ENCODE measurements at regions not wholly inside any gene's neighbourhood (a gene's known extent, or its start where the extent isn't known, plus 50 kb on each side); places are given as distances from the start of the nearest gene placed in this dataset.
"Not testable (repeated sequence)": the region's sequence is repeated elsewhere in the genome, so short reads cannot be mapped to it uniquely, and the experiment has no call there.

DNA sequence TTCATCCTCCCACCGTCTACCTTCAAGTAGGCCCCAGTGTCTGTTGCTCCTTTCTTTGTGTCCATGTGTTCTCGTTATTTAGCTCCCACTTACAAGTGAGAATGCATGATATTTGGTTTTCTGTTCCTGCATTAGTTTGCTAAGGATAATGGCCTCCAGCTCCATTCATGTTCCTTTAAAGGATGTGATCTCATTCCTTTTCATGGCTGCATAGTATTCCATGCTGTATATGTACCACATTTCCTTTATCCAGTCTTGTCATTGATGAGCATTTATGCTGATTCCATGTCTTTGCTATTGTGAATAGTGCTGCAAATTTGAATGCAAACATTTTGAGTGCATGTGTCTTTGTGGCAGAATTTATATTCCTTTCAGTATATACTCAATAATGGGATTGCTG lies 259.6 kb upstream of the PELI2 start:
- no peak overlapping the region for H3K4me3 ChIP-seq
- intact Hi-C loops (cut with DNase I; ENCODE audit: low total_unique reads) (no loop called here), in situ Hi-C loops (cut with MboI; ENCODE audit: low pct_ligation_motif_present in 1 of 4, low pct_unique_long_range_greater_than_20kb in 1 of 4, low sequenced_read_pairs in 3 of 4) (loop anchor here in 1 of 4 donors (25.0 kb wide), 1 partner anchor 479 kb away; no protein-coding TSS in a partner anchor)
- DNase-seq = no peak
- H3K9me3 ChIP-seq = peaks cover 0 to 3% of the 10 kb centered on the region in 2 donors
- no peaks in the 10 kb centered on the region for H3K36me3 ChIP-seq
- no peaks in the 10 kb centered on the region for H3K27me3 ChIP-seq
- H3K27ac ChIP-seq = no peak overlapping the region
- WGBS, 2 donors (ENCODE audit: low coverage in 1 of 2) = 91 to 94% methylated on average over 2 of the region's 2 CpGs
- TF ChIP-seq, protein P1, sequence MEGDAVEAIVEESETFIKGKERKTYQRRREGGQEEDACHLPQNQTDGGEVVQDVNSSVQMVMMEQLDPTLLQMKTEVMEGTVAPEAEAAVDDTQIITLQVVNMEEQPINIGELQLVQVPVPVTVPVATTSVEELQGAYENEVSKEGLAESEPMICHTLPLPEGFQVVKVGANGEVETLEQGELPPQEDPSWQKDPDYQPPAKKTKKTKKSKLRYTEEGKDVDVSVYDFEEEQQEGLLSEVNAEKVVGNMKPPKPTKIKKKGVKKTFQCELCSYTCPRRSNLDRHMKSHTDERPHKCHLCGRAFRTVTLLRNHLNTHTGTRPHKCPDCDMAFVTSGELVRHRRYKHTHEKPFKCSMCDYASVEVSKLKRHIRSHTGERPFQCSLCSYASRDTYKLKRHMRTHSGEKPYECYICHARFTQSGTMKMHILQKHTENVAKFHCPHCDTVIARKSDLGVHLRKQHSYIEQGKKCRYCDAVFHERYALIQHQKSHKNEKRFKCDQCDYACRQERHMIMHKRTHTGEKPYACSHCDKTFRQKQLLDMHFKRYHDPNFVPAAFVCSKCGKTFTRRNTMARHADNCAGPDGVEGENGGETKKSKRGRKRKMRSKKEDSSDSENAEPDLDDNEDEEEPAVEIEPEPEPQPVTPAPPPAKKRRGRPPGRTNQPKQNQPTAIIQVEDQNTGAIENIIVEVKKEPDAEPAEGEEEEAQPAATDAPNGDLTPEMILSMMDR (IDR thresholded peaks at IDR 0.05) = no peak
- TF ChIP-seq POLR2A (IDR thresholded peaks at IDR 0.05) (no peak), EP300 (IDR thresholded peaks at IDR 0.05; ENCODE audit: low read depth) (no peak), POLR2AphosphoS5 (IDR thresholded peaks at IDR 0.05) (no peak)
- H3K4me1 ChIP-seq = no peaks in the 10 kb centered on the region

DNA sequence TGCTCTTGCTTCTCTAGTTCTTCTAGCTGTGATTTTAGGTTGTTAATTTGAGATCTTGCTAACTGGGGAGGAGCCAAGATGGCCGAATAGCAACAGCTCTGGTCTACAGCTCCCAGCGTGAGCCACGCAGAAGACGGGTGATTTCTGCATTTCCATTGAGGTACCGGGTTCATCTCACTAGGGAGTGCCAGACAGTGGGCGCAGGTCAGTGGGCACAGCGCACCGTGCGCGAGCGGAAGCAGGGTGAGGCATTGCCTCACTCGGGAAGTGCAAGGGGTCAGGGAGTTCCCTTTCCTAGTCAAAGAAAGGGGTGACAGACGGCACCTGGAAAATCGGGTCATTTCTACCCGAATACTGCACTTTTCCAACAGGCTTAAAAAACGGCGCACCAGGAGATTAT lies 256.6 kb upstream of the PELI2 start:
- intact Hi-C loops (cut with DNase I; ENCODE audit: low total_unique reads); H3K36me3 ChIP-seq; H3K9me3 ChIP-seq; H3K27me3 ChIP-seq; H3K27ac ChIP-seq; H3K4me1 ChIP-seq; H3K4me3 ChIP-seq; DNase-seq: not testable (repeated sequence)
- in situ Hi-C loops (cut with MboI; ENCODE audit: low pct_ligation_motif_present in 1 of 4, low pct_unique_long_range_greater_than_20kb in 1 of 4, low sequenced_read_pairs in 3 of 4) = loop anchor here in 1 of 4 donors (25.0 kb wide), 1 partner anchor 476 kb away; no protein-coding TSS in a partner anchor
- 96 to 97% methylated on average over 6 to 17 of the region's 17 CpGs for WGBS, 2 donors (ENCODE audit: low coverage in 1 of 2)

DNA sequence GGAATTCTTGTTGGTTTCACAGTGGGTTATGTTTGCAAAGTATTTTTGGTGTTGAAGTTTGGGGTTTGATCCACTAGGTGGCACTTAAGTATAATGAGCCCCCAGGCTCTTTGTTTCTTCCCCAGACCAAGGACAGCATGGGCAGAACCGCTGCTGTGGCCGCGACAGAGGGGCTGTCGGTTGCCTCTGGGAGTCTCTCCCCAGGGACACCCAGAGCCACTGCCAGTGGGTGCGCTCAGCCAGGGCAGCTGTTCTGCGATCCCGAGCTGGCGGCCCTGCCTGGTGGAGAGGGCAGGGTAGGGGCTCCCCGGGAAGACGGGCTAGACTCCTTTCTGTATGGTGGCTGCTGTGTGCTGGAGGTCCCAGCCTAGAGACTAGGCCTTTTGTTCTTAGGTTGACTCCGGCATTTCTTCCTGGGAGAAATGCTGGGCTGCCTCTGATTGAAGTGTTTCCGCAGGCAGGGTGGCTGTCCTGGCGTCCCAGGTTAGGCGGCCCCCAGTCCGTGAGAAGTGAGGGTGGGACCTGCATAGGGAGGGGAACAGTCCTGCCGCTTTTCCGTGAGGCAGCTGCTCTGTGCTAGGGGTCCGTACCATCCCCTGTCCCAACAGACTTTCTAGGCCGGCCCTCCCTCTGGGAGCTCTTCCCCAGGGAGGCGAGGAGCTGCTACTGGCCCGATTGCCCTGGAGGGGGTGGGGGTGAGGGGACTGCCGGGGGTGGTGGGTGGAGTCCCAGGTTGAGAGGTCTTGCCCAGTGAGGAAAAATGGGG lies 253.1 kb upstream of the PELI2 start:
- in situ Hi-C loops (cut with MboI; ENCODE audit: low pct_ligation_motif_present in 1 of 4, low pct_unique_long_range_greater_than_20kb in 1 of 4, low sequenced_read_pairs in 3 of 4) (loop anchor here in 1 of 4 donors (25.0 kb wide), 1 partner anchor 472 kb away; no protein-coding TSS in a partner anchor), intact Hi-C loops (cut with DNase I; ENCODE audit: low total_unique reads) (no loop called here)
- no peak for DNase-seq
- no peak overlapping the region for H3K4me3 ChIP-seq
- no peak overlapping the region for H3K27ac ChIP-seq
- no peaks in the 10 kb centered on the region for H3K36me3 ChIP-seq
- H3K27me3 ChIP-seq = no peaks in the 10 kb centered on the region
- TF ChIP-seq, protein P1 (IDR thresholded peaks at IDR 0.05) = peak in 1 of 5 experiments; percentile 18
- no peak for TF ChIP-seq POLR2A (IDR thresholded peaks at IDR 0.05)
- 93 to 100% methylated on average over 2 to 19 of the region's 22 CpGs for WGBS, 2 donors (ENCODE audit: low coverage in 1 of 2)
- no peaks in the 10 kb centered on the region for H3K9me3 ChIP-seq
- H3K4me1 ChIP-seq = peaks cover 0 to 13% (median 0%) of the 10 kb centered on the region in 4 donors

DNA sequence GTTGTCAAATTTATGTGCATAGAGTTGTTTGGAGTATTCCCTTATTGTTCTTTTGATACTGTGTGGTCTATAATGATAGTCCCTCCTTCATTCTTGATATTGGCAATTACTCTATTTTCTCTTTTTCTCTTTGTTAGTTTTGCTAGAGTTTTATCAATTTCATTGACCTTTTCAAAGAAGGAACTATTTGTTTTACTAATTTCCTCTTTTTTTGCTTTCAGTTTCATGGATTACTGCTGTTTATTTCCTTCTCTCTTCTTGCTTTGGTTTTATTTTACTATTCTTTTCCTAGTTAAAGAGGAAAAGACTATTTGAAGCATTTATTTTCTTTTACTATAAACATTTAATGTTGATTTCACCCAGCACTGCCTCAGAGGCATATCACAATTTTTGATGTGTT lies 250.9 kb upstream of the PELI2 start:
- in situ Hi-C loops (cut with MboI; ENCODE audit: low pct_ligation_motif_present in 1 of 4, low pct_unique_long_range_greater_than_20kb in 1 of 4, low sequenced_read_pairs in 3 of 4) (loop anchor here in 1 of 4 donors (25.0 kb wide), 1 partner anchor 470 kb away; no protein-coding TSS in a partner anchor), intact Hi-C loops (cut with DNase I; ENCODE audit: low total_unique reads) (no loop called here)
- H3K4me1 ChIP-seq = peaks cover 0 to 13% (median 0%) of the 10 kb centered on the region in 4 donors
- TF ChIP-seq, protein P1 (IDR thresholded peaks at IDR 0.05) = no peak
- TF ChIP-seq POLR2AphosphoS5 (IDR thresholded peaks at IDR 0.05) (no peak), POLR2A (IDR thresholded peaks at IDR 0.05) (no peak), EP300 (IDR thresholded peaks at IDR 0.05; ENCODE audit: low read depth) (no peak)
- no peaks in the 10 kb centered on the region for H3K36me3 ChIP-seq
- no peak overlapping the region for H3K27ac ChIP-seq
- DNase-seq = no peak
- H3K4me3 ChIP-seq = no peak overlapping the region
- no peaks in the 10 kb centered on the region for H3K9me3 ChIP-seq
- no peaks in the 10 kb centered on the region for H3K27me3 ChIP-seq
